GM13977 (cell line): ENCODE measurements at regions not wholly inside any gene's neighbourhood (a gene's known extent, or its start where the extent isn't known, plus 50 kb on each side); places are given as distances from the start of the nearest gene placed in this dataset.

Experiments used
- DNase-seq: peaks from one replicate; pipeline ENCODE4 v3.0.0; 2012; ENCODE audit warnings: low spot score
- CTCF ChIP-seq: IDR thresholded peaks from 2 replicates; pipeline ENCODE4 v1.5.1; 2012; ENCODE audit warnings: mild to moderate bottlenecking, control low read depth; ENCODE audit not compliant: insufficient read depth; ENCODE audit errors: extremely low read depth, missing control alignments
- in situ Hi-C: fragments of 300-500 bp; cut with MboI; formaldehyde crosslinking; loops from one replicate; pipeline ENCODE4 v1.12.0; 2022; ENCODE audit warnings: low sequenced_read_pairs, low pct_unique_long_range_greater_than_20kb, mixed read lengths, inconsistent platforms; ENCODE audit not compliant: unreplicated experiment

DNA sequence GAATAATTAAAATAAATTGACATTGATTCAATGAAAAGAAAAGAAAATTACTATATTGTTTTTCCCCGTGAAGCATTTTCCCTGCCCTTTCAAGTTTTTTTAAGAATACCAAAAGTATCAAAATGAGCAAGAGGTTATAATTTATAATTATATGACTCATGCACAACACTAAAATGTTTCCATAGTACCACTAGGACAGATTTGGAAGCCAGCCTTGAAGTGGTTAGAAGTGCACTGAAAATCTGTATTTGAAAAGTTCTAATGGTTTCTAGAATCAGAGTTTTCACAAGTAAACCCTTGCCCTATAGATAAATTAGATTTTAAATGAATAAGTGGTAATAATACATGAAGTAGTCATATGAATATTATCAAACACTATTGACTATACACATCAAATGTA lies 140.9 kb downstream of the HNRNPD start:
- no peak for TF ChIP-seq CTCF
- DNase-seq, result no peak
- in situ Hi-C loops, result no loop called here

- TF ChIP-seq CTCF, result no peak
- DNase-seq, result no peak
- in situ Hi-C loops, result no loop called here
Observed at GRCh38 chr4:82231806-82232205, 142.0 kb downstream of the HNRNPD start.

GRCh38 chr4:82230306-82230705 lies 143.5 kb downstream of the HNRNPD start:
- in situ Hi-C loops, result no loop called here
- TF ChIP-seq CTCF, result no peak
- DNase-seq, result no peak

- in situ Hi-C loops, result no loop called here
Observed at GRCh38 chr4:82225030-82225429, 148.8 kb downstream of the HNRNPD start.

DNA sequence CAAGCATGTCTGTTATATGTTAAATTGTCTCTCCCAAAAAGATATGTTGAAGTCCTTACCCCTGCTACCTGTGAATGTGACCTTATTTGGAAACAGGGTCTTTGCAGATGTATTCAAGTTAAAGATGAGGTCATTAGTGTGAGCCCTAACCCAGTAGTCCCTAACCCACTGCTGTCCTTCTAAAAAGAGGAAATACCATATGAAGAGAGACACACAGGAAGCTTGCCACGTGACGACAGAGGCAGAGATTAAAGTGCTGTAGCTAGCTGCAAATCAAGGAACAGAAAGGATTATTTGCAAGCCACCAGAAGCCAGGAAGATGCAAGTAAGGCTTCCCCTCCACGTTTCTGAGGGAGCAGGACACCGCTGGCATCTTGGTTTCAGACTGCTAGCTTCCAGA lies 150.1 kb downstream of the HNRNPD start:
- in situ Hi-C loops, result loop anchor here (25.0 kb wide), 1 partner anchor 386 kb away; no protein-coding TSS in a partner anchor
- no peak for TF ChIP-seq CTCF
- DNase-seq, result no peak

More at GRCh38 chr4:82225030-82225429, 148.8 kb downstream of the HNRNPD start:
- no peak for DNase-seq
- no peak for TF ChIP-seq CTCF

DNA sequence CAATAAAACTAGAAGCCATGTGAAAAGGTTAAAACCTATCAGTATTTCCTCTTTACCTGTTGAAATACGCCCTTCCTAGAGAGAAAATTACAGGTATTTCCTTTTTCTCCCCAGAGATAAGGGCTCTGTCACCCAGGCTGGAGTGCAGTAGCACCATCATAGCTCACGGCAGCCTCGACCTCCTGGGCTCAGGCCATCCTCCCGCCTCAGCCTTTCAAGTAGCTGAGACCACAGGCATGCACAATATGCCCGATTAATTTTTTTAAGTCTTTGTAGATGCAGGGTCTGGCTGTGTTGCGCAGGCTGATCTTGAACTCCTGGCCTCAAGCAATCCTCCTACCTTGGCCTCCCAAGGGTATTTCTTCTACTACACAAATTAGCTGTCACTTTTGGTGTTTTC lies 154.4 kb downstream of the HNRNPD start:
- in situ Hi-C loops, result loop anchor here (25.0 kb wide), 1 partner anchor 382 kb away; no protein-coding TSS in a partner anchor
- TF ChIP-seq CTCF, result no peak
- DNase-seq, result no peak
